Activated CD8-positive, alpha-beta T cell treated with anti-CD3 and anti-CD28 coated beads for 36 hours (primary cell): ENCODE measurements at regions not wholly inside any gene's neighbourhood (a gene's known extent, or its start where the extent isn't known, plus 50 kb on each side); places are given as distances from the start of the nearest gene placed in this dataset.

Experiments
- ATAC-seq: fragments of 200-7000 bp; cut with Tn5 transposase; one replicate; pipeline ENCODE4 v1.10.0; 2021; ENCODE audit warnings: mild to moderate bottlenecking, moderate library complexity
- CTCF ChIA-PET: fragments of 350-600 bp; sonication (Branson Sonifier 250); formaldehyde crosslinking; loops from one replicate; lab custom pipeline; 2021; ENCODE audit warnings: antibody characterized with exemption; lab: Charles Lee
- POLR2A ChIA-PET: fragments of 350-600 bp; sonication (Branson Sonifier 250); formaldehyde crosslinking; loops from one replicate; lab custom pipeline; 2021; ENCODE audit warnings: antibody characterized with exemption; lab: Charles Lee
- DNase-seq: peaks from one replicate; pipeline ENCODE4 v3.0.0-alpha.2; 2020
- H3K27ac Mint-ChIP-seq: one replicate; pipeline ENCODE4 v1.8.0; 2021; ENCODE audit warnings: mild to moderate bottlenecking, mixed read lengths
- H3K27me3 Mint-ChIP-seq: one replicate; pipeline ENCODE4 v1.8.0; 2021; ENCODE audit warnings: mixed read lengths
- H3K36me3 Mint-ChIP-seq: one replicate; pipeline ENCODE4 v1.8.0; 2021; ENCODE audit warnings: low read depth, mixed read lengths
- H3K4me1 Mint-ChIP-seq: one replicate; pipeline ENCODE4 v1.8.0; 2021; ENCODE audit warnings: low read depth, mixed read lengths
- H3K4me3 Mint-ChIP-seq: one replicate; pipeline ENCODE4 v1.8.0; 2021; ENCODE audit warnings: mild to moderate bottlenecking, moderate library complexity, mixed read lengths
- H3K9me3 Mint-ChIP-seq: one replicate; pipeline ENCODE4 v1.8.0; 2021; ENCODE audit warnings: mixed read lengths
- intact Hi-C: fragments of 100-400 bp; cut with micrococcal nuclease; formaldehyde crosslinking; loops from one replicate; pipeline ENCODE4 v1.10.0; 2022
- TF ChIP-seq, protein P1 (sequence below): fragments of 200-600 bp; IDR thresholded peaks from one replicate; pipeline ENCODE4 v1.8.0; 2022; ENCODE audit warnings: antibody characterized with exemption, mild to moderate bottlenecking

DNA sequence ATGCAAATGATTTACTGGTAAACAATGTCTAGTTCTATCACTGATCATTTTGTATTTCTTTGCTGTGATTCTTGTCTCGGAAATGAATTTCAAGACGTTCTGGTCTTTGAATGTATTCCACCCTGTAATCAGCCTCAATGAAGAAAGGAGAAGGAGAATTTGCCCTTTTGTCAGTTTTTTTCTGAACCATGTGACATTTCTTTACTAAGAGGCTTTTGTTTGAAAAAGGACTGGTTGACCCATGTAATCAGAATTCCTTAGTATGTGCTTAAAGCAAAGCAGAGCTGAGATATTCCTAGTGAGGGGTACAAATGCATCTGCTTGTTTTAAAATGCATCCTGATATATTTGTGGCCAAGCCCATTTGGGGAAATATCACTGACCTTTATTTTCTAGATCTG lies 581.6 kb downstream of the ETV1 start:
- no peak for DNase-seq
- no peak for ATAC-seq
- Mint-ChIP-seq H3K4me1 (no peaks in the 10 kb centered on the region), H3K36me3 (no peaks in the 10 kb centered on the region), H3K27me3 (no peaks in the 10 kb centered on the region), H3K4me3 (no peak overlapping the region), H3K27ac (no peak overlapping the region), H3K9me3 (no peaks in the 10 kb centered on the region)
- ChIA-PET CTCF (no interaction called here), POLR2A (no interaction called here)
- intact Hi-C loops: no loop called here
- TF ChIP-seq, protein P1, sequence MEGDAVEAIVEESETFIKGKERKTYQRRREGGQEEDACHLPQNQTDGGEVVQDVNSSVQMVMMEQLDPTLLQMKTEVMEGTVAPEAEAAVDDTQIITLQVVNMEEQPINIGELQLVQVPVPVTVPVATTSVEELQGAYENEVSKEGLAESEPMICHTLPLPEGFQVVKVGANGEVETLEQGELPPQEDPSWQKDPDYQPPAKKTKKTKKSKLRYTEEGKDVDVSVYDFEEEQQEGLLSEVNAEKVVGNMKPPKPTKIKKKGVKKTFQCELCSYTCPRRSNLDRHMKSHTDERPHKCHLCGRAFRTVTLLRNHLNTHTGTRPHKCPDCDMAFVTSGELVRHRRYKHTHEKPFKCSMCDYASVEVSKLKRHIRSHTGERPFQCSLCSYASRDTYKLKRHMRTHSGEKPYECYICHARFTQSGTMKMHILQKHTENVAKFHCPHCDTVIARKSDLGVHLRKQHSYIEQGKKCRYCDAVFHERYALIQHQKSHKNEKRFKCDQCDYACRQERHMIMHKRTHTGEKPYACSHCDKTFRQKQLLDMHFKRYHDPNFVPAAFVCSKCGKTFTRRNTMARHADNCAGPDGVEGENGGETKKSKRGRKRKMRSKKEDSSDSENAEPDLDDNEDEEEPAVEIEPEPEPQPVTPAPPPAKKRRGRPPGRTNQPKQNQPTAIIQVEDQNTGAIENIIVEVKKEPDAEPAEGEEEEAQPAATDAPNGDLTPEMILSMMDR: no peak

DNA sequence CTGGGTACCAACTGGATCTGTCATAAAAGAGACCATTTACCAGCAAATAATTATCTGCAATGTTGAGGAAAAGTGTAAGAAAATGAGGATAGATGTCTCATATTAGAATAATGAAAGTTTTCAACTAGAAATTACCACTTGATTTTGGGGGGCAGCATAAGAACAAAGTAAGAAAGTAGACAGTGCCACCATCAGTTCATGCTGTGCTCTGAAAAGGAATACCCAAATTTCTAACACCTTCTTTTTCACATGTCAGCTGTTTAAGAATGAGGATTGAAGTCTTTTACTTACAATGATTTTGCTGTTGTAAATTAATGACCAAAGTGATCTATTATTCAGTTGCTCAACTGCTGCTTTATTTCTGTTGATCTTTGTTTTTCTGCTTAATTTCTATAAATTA lies 578.3 kb downstream of the ETV1 start:
- Mint-ChIP-seq H3K4me1 (no peaks in the 10 kb centered on the region), H3K36me3 (no peaks in the 10 kb centered on the region), H3K9me3 (no peaks in the 10 kb centered on the region), H3K27ac (no peak overlapping the region), H3K27me3 (no peaks in the 10 kb centered on the region), H3K4me3 (no peak overlapping the region)
- DNase-seq: no peak
- TF ChIP-seq, protein P1: no peak
- ATAC-seq: no peak
- CTCF ChIA-PET: no interaction called here
- POLR2A ChIA-PET: no interaction called here
- intact Hi-C loops: no loop called here

DNA sequence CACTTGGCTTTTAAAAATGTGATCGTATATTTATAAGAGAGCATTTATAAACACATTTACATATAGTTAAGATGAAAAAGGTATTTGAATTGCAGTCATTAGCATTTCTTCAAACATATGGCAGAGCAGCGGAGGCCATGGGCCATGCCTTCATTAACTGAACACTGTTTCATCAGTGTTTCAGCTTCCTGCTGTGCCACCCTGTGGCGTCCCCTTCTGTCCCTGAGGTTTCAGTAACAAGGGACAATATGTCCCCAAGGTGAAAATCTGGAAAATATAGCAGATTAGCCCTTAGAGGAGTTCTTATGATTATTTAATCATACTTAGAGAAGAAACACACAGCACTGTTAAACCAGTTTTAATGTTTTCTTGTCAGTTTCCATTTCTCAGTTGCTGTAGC lies 577.8 kb downstream of the ETV1 start:
- ChIA-PET CTCF (no interaction called here), POLR2A (no interaction called here)
- Mint-ChIP-seq H3K36me3 (no peaks in the 10 kb centered on the region), H3K4me3 (no peak overlapping the region), H3K9me3 (no peaks in the 10 kb centered on the region), H3K27ac (no peak overlapping the region), H3K4me1 (no peaks in the 10 kb centered on the region), H3K27me3 (no peaks in the 10 kb centered on the region)
- no peak for ATAC-seq
- TF ChIP-seq, protein P1: no peak
- DNase-seq: no peak
- intact Hi-C loops: no loop called here

DNA sequence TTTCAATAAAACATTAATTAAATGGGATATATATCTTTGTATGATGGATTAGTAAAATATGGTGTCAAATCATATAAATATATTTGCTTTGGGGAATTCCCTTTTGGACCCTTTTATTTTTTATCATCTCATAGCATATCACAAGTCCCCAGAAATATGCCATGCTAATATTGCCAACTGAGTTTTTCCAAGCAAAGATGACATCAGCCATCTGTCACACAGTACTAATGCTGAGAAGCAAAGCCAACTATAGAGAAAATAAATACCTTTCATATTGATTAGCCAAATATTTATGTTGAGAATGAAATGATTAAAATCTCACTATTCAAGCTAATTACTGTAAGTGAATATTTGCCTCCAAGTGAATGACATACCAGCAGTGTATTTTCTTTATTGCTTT lies 575.3 kb downstream of the ETV1 start:
- ChIA-PET CTCF (no interaction called here), POLR2A (no interaction called here)
- H3K9me3 Mint-ChIP-seq: no peaks in the 10 kb centered on the region
- ATAC-seq: no peak
- H3K4me3 Mint-ChIP-seq: no peak overlapping the region
- DNase-seq: no peak
- H3K27me3 Mint-ChIP-seq: no peaks in the 10 kb centered on the region
- H3K4me1 Mint-ChIP-seq: no peaks in the 10 kb centered on the region
- H3K27ac Mint-ChIP-seq: no peak overlapping the region
- intact Hi-C loops: no loop called here
- H3K36me3 Mint-ChIP-seq: no peaks in the 10 kb centered on the region
- TF ChIP-seq, protein P1: no peak

DNA sequence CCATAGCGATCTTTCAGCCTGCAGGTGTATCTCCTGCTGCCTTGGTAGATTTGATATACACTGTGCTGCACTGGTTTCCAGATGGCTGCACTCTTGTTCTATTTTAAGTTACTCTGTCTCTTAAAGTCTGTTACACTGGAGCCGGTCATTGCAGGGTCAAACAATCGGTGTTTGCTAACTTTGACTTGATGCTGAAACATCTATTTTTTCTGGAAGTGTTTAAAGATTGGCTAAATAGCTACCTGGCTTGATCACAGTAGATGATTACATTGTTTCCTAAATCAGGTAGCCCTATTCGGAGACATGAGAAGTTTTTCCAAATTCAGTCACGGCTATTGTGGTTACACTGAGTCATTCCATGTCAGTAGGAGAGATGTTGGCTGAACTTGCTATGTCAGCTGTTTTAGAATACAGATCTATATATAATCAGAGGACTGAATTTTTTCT lies 574.8 kb downstream of the ETV1 start:
- intact Hi-C loops: no loop called here
- POLR2A ChIA-PET: no interaction called here
- no peaks in the 10 kb centered on the region for H3K27me3 Mint-ChIP-seq
- no peak for DNase-seq
- ATAC-seq: no peak
- H3K4me1 Mint-ChIP-seq: no peaks in the 10 kb centered on the region
- H3K27ac Mint-ChIP-seq: no peak overlapping the region
- H3K9me3 Mint-ChIP-seq: no peaks in the 10 kb centered on the region
- TF ChIP-seq, protein P1: no peak
- H3K4me3 Mint-ChIP-seq: no peak overlapping the region
- CTCF ChIA-PET: no interaction called here
- H3K36me3 Mint-ChIP-seq: no peaks in the 10 kb centered on the region
